GM18909 (cell line): ENCODE measurements at regions not wholly inside any gene's neighbourhood (a gene's known extent, or its start where the extent isn't known, plus 50 kb on each side); places are given as distances from the start of the nearest gene placed in this dataset.

Source experiments
- ATAC-seq: cut with Tn5 transposase; IDR thresholded peaks from one replicate; pipeline ENCODE4 v1.9.1; 2021; ENCODE audit warnings: mild to moderate bottlenecking; ENCODE audit not compliant: unreplicated experiment, poor library complexity

DNA sequence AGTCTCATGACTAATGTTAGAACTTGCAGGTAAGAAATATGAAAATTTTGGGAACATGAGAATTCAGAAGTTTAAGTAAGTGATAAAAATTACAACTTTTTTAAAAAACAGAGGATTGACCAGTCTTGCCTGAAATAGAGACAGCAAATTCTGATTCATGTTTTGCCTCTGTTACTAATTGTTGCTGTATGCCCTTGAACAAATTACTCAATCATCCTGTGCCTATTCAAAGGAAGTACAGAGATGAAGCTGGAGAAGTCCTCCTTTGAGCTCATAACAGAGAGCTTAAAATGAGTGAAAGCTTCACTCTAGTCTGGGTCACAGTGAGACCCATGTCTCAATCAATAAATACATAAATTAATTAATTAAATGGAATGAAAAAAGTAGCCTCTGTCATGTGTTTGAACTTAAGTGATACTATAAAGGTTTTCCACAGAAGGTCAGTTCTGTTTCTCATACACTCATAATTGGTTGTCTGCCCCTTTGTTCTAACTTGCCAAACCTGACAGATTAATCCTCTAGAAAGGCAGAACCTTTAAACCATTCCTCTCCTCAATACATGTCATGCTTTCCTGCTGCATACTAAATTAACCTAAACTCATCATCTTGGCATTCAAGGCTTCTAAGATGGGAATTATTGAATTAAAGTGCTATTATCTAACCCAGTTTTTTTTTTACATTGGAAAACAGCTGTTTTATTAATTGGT, 374.6 kb upstream of the LRATD1 start:
- no peak for ATAC-seq

DNA sequence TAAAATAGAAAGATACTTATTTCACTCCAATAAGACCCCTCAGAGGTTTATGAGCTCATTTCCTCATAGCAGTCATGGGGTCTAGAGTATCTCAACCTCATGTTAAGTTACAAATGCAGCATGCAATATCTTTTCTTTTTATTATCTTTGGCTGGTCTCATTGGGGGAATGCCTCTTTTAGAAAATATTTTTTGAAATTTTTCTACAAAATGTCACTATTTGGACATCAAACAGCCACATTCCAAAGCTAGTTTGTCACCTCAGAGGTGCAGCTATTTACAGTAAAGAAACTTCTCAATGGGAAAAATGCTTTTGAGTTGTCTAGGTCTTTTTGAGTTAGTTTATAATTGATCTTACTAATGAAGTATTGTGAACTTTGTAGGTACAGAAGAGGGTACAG, 370.7 kb upstream of the LRATD1 start:
- ATAC-seq: no peak

DNA sequence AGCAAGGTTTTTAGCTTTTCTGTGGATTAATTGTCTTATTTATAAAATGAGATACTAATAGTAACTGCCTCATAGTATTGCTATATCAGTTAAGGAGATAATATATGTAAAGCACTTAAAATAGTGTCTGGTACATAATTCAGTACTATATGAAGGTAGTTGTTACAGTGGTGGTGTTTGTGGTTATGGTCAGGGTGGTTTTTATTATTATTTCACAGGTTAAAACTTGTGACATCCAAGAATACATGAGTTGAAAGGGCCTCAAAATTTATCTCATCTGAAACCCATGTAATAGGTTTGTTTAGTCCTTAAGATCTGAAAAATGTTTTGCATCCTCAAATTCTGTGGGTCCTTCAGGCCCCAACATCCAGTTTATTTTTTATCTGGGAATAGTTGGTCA, 369.5 kb upstream of the LRATD1 start:
- ATAC-seq: no peak

DNA sequence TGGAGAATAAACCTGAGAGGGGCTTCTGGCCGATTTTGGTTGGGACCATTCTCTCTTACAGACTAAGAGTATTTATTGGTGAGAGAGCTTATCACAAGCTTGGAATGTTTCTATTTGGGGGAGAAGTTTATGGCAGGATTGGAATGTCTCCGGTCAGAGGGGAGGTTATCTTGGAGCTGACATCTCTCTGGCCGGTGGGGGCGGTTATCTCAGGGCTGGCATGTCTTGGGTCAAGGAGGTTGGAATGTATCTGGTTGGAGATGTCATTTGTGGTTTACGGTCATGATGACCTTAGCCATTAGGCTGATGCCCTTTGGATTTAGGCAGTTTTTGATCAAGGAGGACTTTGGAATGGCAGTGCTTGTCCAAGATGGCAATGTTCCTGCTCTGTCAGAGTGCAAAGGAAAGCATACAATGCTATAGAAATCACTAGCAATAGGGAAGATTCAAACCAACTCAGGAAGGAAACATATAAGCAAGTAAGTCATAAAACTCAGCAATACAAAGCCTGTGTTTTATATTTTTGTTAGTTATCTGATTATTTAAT, 362.4 kb upstream of the LRATD1 start:
- no peak for ATAC-seq

DNA sequence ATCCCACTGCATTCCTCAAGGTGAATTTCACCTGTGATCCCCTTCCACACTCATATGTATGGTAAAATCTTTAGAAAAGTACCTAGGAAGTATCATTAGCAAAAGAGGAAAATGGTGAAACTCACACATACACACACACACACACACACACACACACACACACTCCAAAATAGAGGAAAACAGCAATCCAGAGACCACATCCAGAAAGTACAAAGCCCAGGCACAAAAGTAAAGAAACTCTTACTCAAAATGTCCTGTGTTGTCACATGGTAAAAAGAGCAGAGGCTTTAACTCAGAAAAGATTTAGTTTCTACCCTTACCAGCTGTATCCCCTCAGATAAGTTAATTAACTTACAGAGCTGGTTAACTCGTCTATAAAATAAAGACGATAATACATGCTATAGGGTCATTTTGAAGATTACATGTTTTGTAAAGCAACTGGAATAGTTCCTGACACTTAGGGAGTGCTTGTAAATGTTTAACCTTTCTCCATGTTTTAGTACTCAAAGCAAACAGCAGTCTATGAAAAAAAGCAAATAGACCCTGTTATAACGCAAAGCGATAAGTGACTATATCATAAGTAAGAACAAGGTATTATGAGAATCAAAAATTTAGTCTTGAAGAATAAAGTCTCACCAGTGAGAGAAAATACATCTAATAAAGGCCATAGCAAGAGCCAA, 360.0 kb upstream of the LRATD1 start:
- ATAC-seq: no peak

DNA sequence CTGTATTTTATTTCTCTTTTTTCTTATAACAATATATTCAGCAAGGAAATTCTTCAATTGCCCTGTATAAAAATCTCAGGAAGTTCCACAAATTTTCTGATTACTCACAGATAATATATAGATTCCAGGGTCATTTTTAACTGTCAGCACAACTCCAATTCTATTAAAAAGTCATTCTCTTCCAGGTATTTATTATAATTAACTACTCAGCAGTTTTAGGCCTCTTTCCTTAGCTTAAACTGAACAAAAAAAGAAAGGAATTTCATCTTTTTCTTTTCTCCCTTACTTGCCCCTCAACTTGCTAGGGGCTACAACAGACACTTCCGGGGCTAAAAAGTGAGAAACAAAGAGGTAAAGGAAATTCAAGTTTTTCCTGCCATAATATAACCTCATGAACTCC, 358.9 kb upstream of the LRATD1 start:
- no peak for ATAC-seq

DNA sequence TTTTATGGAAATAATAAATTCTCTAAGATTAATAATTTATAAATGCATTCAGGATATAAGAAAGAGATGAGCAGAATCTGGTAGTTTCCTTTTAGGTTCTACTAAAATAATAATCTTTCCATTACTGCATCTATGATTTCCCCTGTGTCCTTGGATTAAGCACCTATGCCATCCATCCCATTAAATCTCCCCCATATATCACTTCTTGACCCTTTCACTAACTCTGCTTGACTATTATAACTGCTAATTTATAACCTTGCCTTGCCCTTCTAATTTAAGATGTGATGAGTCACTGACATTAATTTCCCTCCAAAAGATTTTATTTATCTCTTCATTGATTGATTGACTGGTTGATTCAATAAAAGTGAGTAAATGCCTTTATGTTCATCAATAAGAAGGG, 348.3 kb upstream of the LRATD1 start:
- ATAC-seq: no peak

DNA sequence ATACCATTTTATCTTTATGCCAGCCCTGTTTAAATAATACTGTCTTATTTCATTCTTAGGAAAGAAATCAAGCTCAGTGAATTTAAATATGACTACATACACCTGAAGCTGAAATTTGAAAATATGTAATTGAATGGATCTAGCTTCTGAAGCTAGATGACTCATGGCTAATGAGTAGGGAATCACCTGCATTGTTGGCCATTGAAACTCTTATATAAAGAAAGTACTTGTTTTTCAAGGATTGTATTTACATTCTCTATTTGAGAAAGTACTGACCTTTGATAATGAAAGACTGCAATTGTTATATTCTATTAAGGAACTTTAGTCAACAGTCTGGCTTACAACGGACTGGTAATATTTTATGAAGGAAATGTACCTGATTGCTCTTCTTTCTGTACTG, 346.7 kb upstream of the LRATD1 start:
- ATAC-seq: no peak

DNA sequence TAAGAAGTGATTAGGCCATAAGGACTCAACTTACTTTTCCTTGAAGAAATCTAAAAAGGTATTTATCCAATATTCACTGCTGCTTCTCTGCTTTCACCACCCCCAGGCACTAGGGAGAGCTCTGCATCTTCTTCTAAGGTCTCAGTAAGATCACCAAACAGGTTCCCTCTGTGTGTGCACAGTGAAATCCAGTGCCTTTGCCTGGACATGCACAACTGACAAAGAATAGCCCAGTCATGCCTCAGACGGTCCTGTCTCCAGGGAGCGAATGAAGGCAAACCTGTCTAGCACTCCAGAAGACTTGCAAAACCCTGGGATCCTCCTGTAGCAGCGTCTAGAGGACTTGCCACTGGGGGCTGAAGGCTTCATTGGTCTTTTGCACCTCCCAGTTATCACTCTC, 344.5 kb upstream of the LRATD1 start:
- ATAC-seq: no peak

DNA sequence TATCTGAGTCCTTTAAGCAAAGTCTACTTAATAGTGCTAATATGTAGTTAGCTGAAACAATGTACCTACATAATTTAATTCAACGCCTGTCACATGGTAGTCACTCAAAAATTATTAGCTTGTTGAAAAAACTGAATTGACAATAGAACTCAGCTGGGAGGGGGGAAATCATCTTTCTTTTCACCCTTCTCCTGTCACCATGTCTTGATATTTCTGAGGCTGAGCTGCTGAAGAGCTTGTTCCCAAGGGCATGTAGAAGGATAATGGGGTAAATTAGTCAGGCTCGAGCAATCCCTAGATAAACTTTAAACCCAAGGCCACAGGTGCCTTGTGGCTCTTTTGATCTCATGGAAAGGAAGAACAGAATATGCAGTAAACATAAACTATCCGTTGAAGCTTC, 339.6 kb upstream of the LRATD1 start:
- ATAC-seq: no peak

DNA sequence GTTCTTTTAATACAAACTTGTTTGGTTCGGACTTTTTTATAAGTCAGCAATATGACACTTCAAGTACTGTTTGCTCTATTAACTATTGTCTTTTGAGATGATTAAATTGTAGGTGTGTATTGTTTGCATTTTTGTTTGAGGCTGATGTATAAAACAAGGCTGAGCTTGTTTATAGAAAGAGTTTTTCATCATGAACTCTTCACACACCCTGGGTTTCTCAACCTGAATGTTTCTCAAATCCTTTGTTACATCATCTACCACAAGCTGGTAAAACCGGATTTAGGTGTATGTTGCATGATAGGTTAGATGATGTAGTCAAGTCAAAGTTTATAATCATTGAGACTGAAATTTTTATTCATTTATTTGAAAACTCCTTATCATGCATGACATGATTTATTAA, 335.2 kb upstream of the LRATD1 start:
- no peak for ATAC-seq

DNA sequence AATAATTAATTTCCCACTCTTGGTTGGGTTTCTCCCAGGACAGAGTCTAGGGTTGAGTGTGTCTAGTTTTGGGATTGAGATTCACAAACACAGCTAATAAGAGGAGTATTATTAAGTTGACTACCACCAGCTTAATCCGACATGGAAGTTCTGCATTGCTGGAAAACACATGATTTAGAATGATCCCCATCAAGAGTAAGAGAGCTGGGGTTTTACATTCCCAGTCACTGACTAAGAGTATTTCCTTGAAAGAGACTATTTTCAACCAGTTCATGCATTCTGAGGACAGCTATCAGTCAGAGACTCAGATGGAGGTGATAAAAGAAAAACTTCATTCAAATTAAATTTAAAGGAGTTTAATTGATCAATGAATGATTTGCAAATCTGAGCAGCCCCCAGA, 334.6 kb upstream of the LRATD1 start:
- ATAC-seq: no peak

DNA sequence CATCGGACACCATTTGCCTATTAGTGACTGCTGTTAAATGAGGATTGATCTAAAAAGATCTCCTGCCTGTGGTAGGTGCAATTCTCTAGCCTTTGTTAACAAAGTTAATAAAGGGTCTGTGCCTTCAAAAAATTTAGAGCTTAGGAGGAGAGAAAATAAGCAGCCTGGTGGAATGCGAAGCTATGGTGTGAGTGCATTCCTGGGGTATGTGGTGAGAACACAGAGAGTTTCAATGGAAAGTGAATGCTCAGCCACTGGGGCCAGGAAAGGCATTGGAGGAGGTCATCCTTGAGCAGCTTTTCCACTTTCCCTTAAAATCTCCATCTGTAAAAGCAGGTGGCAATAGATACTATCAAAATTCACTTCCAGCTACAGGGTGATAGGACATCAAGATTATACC, 331.2 kb upstream of the LRATD1 start:
- no peak for ATAC-seq

DNA sequence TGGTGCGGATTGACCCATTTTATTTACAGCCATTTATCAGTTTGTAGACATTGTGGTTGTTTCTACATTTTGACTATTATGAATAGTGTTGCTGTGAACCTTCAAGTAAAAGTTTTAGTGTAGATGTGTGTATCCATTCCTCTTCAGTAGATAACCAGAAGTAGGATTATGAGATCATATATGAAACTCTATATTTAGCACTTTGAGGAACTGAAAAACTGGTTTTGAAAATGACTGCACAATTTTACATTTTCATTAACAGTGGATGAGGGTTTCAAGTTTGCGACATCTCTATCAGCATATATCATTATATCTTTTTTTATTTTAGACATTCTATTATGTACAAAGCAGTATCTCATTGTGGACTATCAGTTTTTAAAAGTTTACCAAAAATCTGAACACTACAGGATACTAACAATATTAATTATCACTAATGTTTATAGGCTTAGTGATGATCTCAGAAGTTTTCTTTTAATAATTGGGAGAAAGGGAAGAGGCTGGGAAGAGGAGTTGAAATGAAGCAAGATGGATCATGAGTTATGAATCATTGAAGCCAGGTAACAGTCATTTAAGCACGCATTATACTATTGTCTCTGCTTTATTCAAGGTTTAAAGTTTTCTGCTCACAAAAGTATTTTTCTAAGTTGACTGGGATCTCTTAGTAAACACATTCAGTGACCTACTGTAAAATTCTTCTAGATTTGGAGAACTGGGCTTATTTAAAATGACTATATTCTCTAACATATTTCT, 329.0 kb upstream of the LRATD1 start:
- ATAC-seq: peak; percentile 86

DNA sequence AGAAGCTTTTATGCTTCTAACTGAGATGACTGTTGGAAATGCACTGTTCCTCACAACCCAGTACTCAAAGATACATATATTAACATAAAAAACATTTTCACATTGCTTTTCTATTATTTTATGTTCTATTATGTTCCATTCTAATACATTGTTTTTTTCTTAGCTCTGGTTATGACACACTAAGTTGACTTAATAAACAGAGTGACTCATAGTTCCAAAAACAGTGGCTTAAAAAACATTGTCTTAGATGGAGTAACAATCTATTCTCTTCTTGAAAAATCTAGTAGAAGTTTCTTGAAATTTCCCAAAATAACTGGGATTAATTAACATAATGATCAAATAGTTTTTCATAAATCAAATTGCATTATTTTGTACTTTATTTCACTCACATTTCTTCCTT, 328.2 kb upstream of the LRATD1 start:
- ATAC-seq: no peak

DNA sequence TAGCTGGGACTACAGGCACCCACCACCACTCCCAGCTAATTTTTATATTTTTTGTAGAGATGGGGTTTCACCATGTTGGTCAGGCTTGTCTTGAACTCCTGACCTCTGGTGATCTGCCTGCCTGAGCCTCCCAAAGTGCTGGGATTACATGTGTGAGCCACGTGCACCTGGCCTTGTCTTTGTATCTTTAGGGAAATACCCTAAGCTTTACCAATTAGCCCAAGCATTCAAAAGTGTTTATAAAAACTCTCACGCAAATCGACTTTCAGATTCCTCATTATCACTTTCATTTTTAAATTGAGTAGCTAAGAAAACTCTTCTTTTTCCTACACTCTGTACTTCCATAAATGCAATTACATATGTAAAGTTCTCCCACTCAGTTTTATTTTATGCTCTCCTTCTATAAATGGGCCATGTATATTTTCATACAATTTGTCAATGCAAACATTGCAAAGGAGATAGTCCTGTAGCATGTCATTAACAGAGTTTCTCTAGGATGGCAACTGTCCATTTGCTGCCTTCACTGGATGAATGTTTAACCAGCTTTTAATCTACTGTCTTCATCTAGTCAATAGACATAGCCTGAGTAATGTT, 326.2 kb upstream of the LRATD1 start:
- peak; percentile 72 for ATAC-seq

DNA sequence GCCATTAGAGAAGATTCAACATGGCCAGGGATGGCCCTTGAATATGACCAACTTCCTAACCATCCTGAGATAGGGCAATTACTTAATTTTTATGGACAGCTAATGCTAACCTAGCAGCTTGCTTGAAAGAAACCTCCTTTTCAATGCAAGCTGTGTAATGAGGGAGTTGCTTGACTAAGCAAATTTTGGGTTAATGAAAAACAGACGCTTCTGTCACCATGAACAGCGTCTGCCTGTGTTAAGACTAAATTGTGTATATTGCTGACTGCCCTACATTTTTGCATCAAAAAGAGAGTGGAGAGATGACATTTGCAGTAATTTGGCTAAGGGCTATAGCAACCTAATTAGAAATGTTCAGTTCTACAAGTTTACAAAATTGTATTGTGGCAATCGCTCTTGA, 319.2 kb upstream of the LRATD1 start:
- ATAC-seq: no peak

DNA sequence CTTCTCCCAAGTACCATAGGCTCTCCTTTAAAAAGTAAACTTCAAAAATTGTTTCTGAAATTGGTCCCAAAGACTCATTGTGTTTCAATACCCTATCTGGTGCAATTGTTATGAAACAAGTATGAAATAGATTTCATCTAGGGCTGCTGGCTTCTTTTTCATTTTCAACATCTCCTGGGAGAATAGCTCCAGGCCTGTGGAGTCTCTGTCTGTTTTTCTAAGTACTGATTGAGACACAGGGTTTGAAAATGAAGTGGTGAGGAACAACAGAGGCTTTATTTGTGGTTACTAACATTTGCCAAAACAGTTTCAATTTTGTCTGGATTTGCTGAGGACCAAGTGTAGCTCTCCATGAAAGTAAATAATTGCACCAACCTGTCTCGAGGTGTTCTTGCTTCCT, 315.9 kb upstream of the LRATD1 start:
- ATAC-seq: no peak

DNA sequence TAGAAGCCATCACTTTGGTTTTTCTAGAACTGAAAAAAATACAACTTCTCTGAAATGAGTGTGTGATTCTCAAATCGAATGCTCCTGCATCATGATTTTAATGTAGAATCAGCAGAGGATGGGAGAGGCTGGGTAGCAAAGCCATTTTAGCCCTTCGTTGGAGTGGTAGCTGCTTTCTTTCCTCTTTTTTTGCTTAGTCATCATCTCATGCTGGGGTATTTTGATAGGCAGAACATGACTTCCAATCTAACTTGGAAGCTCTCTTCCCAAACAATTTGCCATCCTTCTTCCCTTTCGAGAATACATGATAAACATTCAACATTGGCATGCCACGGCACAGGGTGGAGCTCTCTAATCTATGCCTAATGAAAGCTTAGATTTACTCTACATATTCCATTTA, 311.2 kb upstream of the LRATD1 start:
- ATAC-seq: no peak

DNA sequence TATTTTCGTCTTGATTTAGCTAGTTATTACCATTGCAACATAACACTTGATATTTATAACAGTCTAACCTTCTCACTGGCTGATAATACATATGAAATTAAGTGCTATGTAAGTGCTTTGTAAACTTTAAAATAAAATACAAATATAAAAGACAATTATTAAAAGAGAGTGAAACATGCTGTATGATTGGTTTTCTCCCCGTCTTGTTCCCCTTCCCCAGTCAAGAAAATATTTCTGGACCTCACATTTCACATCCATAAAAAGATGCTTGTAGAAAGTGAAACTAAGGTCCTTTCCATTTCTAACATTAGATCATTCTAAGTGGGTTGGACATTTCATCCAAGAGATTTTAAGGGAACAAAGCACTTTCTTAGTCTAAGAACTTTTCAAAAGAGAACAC, 310.2 kb upstream of the LRATD1 start:
- ATAC-seq: no peak

DNA sequence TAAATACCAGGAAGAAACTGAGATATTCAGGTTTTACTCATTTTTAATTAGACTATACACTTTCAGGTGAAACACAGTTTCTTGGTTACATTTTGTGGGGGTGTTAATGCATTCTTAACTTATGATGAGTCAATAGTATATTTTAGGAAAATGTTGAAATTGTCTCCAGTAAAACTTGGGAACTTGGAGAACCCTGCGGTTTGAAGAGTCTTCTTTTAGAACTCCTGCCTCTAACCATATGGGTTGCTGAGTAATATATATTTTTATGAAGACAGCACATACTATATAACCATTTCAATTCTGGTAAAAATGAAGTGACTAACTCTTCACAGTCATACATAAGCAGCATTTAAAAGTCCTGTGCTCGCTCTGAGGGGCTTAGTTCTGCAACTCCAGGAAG, 308.2 kb upstream of the LRATD1 start:
- no peak for ATAC-seq
